HG03571 (cell line): ENCODE measurements at regions not wholly inside any gene's neighbourhood (a gene's known extent, or its start where the extent isn't known, plus 50 kb on each side); places are given as distances from the start of the nearest gene placed in this dataset.

Source experiments
- ATAC-seq: cut with Tn5 transposase; IDR thresholded peaks from one replicate; pipeline ENCODE4 v1.9.1; 2021; ENCODE audit not compliant: unreplicated experiment

DNA sequence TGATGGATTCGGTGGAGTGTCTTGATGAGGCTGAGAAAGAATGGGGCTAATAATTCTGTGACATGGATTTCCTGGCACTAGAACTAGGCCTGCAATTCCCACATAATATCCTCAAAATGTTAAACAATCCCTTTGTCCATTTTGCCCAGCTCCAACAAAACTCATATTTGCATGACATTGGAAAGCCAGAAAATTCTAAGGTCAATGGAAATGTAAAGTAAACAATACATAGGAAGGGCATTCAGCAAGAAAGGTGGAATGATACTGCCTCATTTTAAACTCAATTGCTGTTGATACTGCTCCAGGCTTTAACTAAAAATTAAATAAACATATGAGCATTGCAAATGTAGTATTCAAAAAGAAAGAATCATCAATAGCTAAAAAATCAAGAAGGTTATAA, 434.8 kb upstream of the SLC8A1 start:
- no peak for ATAC-seq

DNA sequence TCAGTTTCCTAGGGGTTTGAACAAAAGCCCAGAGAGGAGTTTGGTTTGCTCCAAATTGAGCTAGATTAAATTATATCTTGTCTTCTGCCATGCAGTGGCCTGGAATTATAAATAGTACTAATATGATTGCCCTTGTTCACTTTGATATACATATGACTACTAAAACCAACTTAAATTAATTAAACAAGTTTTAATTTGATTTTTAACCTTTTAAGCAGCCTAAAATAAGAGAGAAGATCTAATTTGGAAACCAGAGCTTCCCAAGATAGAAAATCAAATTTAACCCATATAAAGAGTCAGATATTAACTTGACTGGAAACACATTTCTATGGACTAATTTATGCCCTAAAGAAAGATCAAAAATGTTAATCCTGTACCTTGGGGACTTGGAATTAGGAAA, 444.5 kb upstream of the SLC8A1 start:
- ATAC-seq: no peak

DNA sequence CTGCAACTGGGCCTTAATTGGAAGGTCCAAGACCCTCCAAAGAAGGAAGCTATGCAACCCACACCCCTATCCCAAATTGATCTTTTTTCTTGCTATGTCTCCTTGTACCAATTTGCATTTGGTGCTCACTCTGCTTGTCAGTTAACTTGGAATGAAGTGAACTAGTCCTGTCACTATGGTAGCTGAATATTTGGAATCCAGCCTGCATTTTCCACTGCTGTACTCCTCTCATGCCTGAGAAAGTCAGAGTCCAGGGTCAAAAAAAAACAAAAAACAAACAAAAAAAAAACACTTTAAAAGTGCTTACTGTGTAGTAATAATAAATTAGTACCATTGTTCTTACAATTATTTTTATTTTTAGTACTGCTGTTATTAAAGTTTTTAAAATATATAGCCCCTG, 462.8 kb upstream of the SLC8A1 start:
- ATAC-seq: no peak

DNA sequence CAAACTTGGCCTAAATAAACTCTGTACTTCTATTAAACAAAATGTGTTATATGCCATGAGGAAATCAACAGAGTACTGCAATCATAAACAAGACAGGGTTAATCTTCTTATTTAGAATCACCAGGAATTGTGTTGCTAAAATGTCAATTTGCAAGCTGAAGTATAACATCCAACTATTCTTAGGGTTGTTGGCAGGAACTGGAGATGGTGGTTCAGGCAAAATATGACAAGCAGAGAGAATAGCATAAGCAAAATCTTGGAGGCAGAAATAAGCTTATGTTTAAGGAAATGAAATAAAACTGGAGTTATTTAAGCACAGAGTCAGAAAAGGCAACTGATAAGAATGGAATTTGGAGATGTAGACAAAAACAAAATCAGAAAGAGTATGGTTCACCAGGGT, 463.8 kb upstream of the SLC8A1 start:
- no peak for ATAC-seq

DNA sequence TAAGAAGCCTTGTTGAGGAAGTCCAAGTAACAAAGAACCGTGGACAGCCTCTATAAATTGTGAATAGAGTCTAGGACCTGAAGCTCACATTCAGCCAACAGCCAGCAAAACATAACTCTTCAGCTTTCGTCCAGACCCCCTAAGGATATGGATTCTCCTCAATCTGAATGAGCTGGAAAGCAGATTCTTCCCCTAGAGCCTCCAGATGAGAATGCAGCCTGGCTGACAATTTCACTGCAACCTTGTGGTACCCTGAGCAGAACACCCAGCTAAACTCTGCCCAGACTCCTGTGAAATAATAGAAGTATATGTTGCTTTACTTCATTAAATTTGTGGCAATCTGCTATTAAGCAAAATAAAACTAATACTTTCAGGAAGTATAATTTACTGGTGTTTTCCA, 483.5 kb upstream of the SLC8A1 start:
- no peak for ATAC-seq

DNA sequence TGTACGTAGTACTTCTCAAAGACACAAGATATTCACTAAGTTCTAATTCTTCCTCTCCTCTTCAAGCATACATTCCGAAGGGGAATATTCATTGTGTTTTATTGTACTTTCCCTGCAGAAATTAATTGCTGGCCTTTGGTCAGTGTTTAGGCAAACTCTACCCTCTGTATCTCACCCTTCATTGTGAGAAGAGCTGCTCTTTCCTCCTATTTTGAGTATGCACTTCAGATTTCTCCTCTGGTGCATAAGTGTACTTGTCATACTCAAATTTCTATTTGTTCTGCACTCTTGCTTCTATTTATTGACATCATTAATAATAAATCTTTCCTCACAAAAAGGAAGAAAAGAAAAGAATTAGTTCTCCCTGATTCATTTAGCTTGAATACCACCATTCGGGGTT, 485.4 kb upstream of the SLC8A1 start:
- no peak for ATAC-seq

DNA sequence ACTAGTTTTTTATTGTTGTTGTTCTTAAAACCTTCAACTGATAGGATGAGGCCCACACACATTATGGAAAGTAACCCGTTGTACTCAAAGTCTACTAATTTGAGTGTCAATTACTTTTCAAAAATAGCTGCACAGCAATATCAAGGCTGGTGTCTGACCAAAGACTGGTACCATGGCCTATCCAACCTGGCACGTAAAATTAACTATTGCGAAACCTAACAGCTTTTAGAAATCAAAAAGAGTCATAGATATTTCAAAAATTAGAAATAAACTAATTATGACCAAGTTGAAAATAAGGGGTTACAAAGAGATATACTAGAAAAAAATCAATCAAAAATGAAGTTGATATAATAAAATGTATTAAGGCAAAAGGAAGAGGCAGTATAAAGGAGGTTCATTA, 501.5 kb upstream of the SLC8A1 start:
- no peak for ATAC-seq

DNA sequence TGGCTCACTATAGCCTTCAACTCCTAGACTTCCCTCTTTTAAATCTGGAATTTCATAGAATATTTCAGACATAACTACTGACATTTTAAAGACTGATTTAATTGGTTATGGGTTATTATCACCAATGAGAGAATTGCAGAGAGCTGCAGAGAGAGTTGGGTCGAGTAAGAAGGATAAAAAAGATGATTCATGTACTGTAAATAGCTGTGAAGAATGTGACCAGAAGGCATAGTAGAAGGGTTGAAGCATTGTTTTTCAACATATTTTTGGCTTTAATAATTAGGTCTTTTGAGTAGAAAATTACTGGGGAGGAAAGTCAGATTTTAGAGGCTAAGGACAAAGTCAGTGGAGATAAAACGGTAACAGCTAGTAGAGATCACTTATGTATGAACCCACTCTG, 503.2 kb upstream of the SLC8A1 start:
- ATAC-seq: no peak

DNA sequence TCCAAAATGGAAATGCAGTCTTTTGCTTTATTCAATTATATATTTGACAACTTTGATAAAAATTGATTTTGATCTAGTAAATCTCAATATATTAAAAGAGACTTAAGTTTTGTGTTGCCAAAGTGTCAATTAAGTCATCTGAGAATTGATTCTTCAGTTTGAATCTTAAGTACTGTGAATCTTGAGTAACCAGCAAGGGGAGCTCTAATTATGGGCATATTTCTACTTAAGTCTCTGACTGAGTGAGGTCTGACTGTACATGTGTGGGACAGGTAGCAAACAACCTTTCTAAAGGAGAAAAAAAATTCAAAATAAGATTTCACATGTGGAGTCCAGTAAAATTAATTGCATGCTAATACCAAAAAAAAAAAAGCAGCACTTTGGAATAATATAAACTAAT, 503.7 kb upstream of the SLC8A1 start:
- ATAC-seq: no peak

DNA sequence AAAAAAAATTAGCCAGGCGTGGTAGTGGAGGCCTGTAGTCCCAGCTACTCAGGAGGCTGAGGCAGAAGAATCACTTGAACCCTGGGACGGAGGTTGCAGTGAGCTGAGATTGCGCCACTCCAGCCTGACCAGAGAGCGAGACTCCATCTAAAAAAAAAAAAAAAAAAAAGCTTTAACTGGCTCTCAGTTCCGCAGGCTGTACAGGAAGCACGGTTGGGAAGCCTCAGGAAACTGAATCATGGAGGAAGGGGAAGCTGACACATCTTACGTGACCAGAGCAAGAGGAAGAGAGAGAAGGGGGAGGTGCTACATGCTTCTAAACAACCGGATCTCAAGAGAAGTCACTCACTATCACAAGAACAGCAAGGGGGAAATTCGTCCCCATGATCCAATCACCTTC, 505.6 kb upstream of the SLC8A1 start:
- no peak for ATAC-seq

DNA sequence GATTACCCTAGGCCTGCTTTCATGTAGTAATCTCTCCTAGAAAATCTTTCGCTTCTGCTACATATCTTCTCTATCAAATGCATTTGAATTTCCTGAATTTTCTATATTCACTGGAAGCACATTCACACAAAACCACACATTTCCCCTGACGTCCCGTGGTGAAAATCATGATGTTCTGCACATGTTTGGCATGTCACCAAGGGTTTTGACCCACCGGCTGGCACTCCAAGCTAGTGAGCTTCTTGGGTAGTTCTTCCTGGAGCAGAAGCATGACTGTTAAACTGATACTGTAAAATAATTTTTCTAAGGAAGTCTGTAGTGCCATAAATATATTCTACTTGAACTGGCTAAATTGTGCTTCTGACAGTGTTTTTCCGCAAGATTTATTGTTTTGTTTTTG, 510.1 kb upstream of the SLC8A1 start:
- no peak for ATAC-seq

DNA sequence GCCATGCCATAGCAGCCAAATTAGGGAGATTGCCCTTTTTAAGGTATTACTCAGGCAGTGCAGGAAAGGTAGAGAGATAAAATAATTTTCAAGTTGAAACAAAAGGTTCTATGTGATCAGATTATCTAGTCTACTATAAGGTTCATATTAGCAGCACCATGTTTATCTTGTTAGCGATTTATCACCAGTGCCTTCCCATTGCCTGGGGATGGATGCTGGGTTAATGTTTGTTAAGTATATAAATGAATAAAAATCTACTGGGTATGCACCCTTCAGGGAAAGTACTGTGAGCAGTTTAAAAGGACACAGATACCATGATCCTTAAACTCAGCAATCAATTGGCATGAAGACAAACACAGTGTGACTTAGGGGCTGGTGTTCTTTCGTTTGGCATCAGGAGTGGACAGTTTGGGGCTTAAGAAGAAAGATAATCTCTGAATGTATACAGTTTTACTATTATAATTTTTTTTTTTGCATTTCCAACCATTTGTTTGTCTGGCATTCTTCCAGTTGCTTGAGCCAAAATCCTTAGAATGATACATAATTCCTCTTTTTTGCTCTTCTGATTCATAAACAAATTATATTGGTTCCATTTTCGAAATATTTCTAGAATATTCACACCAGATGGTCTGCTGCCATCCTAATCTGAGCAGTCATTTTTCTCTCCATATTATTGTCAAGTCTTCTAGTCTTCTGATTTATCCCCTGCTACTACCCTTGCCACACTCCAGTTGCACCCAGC, 512.8 kb upstream of the SLC8A1 start:
- no peak for ATAC-seq

DNA sequence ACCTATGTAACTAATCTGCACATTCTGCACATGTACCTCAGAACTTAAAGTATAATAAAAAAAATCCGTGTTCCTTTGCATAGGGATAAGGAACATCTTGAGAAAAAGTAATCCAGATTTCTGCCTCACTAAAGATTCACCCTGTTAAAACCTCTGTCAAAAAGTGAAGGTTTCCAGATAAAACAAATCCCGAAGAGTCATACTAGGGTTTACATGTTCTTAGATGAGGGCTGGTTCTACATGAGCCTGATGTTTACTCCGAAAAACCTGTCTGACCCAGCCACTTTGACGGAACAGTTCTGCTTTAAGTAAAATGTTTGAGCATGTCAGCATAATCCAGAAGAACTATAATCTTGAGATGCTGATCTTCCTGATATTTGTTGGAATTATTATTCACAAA, 515.6 kb upstream of the SLC8A1 start:
- no peak for ATAC-seq

DNA sequence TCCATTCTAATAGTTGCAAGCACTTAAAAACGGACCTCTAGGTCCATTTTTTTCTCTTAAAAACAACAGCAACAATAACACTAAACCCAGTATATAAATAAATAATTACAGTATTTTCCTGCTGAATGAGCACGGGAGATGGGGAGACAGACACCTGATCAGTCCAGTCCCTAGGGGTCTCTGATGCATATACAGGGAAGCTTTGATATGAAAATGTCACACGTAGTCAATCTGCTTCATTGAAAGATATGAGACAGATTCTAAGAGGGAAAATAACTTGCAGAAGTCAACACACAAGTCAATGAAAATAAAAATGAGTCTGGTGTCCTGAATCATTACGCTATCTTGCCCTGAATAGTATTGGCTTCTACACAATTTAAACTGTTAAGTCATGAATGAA, 523.3 kb upstream of the SLC8A1 start:
- ATAC-seq: no peak

DNA sequence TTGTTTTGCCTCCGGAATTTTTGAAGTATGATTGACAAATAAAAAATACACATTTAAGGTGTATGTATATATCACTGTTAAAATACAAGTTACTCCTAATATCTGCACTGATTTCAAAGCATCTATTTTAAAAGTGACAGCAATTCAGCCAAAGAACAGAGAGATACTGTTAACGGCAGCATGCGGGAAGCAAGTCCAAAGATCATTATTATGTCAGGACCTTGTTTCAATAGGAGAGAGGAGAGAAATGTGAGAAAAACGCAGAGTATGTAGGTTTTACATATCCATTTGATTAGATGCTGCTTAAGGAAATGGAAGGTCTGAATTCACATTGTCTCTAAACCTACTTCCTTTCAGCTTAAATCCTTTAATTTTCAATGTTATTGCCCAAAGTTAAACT, 545.5 kb upstream of the SLC8A1 start:
- ATAC-seq: no peak

DNA sequence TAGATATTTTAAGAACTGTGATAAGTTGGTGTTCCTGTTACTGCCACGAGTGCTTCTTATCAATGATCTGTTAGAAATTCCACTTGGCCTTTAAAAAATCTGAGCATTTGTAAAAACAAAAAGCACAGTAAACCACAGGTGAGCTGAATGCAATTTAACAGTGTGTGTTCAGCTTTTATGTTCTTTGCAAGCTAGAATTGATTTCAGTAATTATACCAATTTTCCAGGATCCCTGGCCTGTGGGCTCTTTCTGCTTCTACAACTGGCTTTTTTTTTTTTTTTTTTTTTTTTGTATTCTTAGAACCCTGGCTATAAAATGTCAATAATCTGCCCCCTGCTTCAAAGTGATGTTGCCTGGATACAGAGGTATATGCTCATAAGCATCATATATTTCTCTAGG, 548.5 kb upstream of the SLC8A1 start:
- ATAC-seq: no peak

DNA sequence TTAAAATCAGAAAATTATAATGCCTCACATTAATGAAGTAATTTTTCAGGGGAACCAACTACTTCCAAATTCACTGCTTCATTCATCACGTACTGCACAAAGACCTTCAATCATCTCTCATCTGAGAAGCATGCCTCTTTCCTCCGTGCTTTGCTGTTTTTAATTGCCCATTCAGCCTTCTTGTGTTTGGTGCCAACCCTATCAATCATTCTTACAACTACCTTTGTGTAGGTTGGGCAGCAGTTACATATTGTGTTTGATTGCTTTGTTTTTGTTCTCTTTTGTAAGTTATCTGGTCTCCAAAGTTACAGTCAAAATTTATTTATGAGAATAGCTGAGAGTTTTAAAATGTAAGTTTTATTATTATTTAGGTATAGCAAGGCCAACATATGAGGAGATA, 549.0 kb upstream of the SLC8A1 start:
- ATAC-seq: no peak

DNA sequence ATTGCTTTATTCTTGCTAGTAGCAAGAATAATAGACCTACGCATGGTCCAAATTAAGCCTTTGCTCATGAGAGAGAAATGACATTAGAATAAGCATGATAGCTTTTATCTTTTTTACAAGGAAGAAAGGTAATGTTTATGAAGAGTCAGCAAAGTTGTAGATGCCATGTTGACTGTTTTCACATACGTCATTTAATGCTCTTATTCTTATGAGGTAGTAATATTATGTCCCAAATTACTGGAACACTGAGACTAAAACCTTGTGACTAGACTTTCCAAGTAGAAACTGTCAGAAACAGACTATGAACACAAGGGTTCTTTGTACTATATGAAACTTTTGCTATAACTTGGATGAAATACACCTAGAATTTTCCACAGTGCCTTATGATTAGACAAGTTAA, 552.8 kb upstream of the SLC8A1 start:
- ATAC-seq: no peak

DNA sequence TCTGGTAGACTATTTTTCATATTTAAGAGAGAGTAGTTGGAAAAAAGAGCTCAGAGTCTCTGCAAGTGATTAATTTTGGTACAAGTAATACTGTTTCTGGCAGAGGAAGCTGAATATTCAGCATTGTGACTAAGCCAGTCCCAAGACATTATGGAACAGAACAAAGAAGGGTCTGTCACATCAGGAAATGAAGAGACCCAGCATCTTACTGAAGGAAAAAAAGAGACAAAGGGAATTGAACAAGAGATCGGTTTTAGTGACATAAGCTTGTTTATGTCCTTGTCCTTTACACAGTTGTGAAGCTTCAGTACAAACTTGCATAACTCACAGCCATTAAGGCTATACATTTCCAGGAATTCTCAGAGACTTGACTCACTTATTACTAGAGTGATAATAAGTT, 568.5 kb upstream of the SLC8A1 start:
- no peak for ATAC-seq

DNA sequence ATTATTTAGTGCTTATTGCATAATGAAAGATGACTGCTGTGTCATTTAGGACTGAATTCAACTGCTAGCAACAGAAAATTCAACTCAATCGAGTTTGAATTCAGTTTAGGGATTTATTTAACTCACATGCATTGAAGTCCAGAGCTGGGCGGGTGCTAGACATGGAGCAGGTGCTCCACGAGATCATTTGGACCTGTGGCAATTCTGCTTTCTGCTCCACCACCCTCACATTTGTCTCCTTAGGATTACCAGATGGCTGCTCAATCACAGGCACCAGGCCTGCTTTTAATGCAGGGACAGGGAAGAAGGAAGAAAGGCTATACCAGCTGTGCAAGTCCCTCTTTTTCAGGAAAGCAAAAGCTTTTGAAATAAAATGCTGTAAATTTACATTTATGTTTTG, 572.9 kb upstream of the SLC8A1 start:
- no peak for ATAC-seq

DNA sequence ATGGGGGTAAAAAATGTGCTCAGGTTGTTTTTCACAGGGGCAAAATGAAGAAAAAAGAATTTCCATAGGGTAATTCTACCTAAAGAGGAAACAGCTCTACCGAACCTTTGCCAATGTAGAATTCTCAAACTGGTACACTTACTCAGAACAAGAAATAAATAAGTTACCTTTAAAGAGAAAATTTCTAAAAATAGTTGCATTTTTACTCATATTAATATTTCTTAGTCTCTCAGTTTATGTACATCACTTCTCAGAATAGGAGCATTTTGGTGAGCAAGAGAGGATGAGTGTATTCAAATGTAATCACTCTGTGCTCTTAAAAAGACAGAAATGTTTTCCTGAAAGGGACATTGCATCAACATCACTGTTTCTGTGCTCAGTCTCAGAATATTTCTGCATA, 574.7 kb upstream of the SLC8A1 start:
- peak; percentile 87 for ATAC-seq

DNA sequence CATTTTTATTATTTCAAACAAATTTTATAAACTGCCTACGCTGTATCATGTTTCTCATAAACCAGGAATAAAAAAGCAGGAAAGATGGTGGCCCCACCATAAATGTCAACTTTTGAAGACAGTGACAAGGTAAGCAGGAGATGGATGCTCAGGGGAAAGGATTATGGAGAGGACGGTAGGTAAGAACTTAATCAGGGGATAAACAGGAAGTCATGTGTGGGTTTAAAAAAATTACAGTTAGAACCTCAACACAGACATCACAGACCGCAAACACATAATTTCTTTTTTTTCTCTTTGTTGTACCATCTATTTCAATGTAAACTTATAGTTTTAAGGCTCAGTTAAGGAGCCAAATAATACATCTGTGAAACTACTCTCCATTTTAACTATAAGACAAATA, 575.2 kb upstream of the SLC8A1 start:
- no peak for ATAC-seq

DNA sequence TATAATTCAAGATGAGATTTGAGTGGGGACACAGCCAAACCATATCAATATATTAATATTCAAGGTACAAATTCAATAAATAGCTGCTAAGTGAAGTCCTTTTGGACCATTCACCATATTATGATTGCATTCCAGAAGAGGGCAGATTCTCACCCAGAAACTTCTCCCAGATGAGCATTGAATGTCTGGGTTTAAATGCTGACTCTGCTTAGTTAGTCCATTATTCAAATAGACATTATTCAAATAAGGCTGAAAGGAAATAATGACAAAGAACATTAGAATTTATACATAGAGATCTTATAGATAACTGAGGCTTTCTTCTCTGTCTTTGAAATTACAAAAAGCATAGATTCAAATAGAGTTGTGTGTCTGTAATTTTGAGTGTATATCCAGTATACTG, 579.4 kb upstream of the SLC8A1 start:
- ATAC-seq: no peak

DNA sequence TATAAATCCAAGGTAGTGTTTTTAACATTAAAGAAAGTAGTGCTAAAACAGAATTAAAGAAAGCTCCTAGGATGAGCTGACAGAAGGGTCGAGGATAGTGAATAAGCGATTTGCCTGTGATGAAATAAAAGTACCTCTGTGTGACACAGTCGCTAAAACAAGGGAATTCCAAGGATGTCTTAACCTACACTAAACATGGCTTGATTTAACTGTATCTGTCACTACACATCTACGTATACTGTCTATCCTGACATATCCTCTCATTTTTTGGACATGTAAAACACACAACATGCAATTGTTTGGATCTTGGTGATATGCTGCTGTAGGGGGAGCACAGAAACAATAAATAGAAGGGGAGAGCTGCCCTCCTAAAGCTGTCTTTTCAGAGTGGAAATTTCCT, 580.8 kb upstream of the SLC8A1 start:
- no peak for ATAC-seq
